DOHH2 (cell line): ENCODE measurements at regions not wholly inside any gene's neighbourhood (a gene's known extent, or its start where the extent isn't known, plus 50 kb on each side); places are given as distances from the start of the nearest gene placed in this dataset.

Experiments
- H3F3A ChIP-seq: fragments of 200-600 bp; sonication (generic), shearing (Covaris generic); 2 replicates; pipeline ENCODE4 v1.6.0; 2016; ENCODE audit warnings: antibody characterized with exemption, mild to moderate bottlenecking; ENCODE audit not compliant: control insufficient read depth, insufficient read depth
- H3K27ac ChIP-seq: fragments of 200-600 bp; sonication (generic); 2 replicates; pipeline ENCODE4 v1.5.1; 2014; ENCODE audit warnings: low read depth, mild to moderate bottlenecking, low read length, moderate library complexity
- H3K27me3 ChIP-seq: fragments of 200-600 bp; sonication (generic); 2 replicates; pipeline ENCODE4 v1.6.1; 2014; ENCODE audit warnings: mild to moderate bottlenecking, low read length, mixed read lengths; ENCODE audit not compliant: control insufficient read depth
- H3K36me3 ChIP-seq: fragments of 200-600 bp; sonication (generic); 2 replicates; pipeline ENCODE4 v1.6.1; 2014; ENCODE audit warnings: mild to moderate bottlenecking, low read length, moderate library complexity, mixed read lengths; ENCODE audit not compliant: control insufficient read depth
- H3K4me1 ChIP-seq: fragments of 200-600 bp; sonication (generic); 2 replicates; pipeline ENCODE4 v1.6.1; 2014; ENCODE audit warnings: mild to moderate bottlenecking, low read length, mixed read lengths; ENCODE audit not compliant: control insufficient read depth
- H3K4me2 ChIP-seq: fragments of 200-600 bp; sonication (generic); 2 replicates; pipeline ENCODE4 v1.6.0; 2014; ENCODE audit warnings: mild to moderate bottlenecking, low read length, moderate library complexity
- H3K4me3 ChIP-seq: fragments of 200-600 bp; sonication (generic); 2 replicates; pipeline ENCODE4 v1.5.1; 2014; ENCODE audit warnings: mild to moderate bottlenecking, low read length, mixed read lengths
- H3K79me2 ChIP-seq: fragments of 200-600 bp; sonication (generic); 2 replicates; pipeline ENCODE4 v1.6.1; 2014; ENCODE audit warnings: mild to moderate bottlenecking, low read length, mixed read lengths; ENCODE audit not compliant: control insufficient read depth
- H3K9me2 ChIP-seq: fragments of 200-600 bp; sonication (generic); replicated peaks from 2 replicates; pipeline ENCODE4 v1.6.1; 2014; ENCODE audit warnings: mild to moderate bottlenecking, low read length, mixed read lengths; ENCODE audit not compliant: control insufficient read depth
- H3K9me3 ChIP-seq: fragments of 200-600 bp; sonication (generic); 2 replicates; pipeline ENCODE4 v1.6.1; 2014; ENCODE audit warnings: antibody characterized with exemption, low read length, mixed read lengths; ENCODE audit not compliant: control insufficient read depth, insufficient read depth
- H4K20me1 ChIP-seq: fragments of 200-600 bp; sonication (generic); 2 replicates; pipeline ENCODE4 v1.6.0; 2014; ENCODE audit warnings: low read depth, mild to moderate bottlenecking, antibody characterized with exemption, low read length, moderate library complexity; ENCODE audit not compliant: control insufficient read depth, insufficient read depth
- CTCF ChIP-seq: fragments of 200-600 bp; sonication (generic); IDR thresholded peaks from one replicate; pipeline ENCODE4 v1.5.1; 2014; ENCODE audit warnings: antibody characterized with exemption, mild to moderate bottlenecking, low read depth, low read length; ENCODE audit not compliant: poor library complexity, severe bottlenecking
- EZH2phosphoT487 ChIP-seq: fragments of 200-600 bp; sonication (generic); IDR thresholded peaks from 2 replicates; pipeline ENCODE4 v1.6.1; 2017; ENCODE audit warnings: borderline replicate concordance, mild to moderate bottlenecking, antibody characterized with exemption, low read length, moderate library complexity, mixed read lengths

GRCh38 chr2:145563741-145564615 lies 1044.1 kb upstream of the ZEB2 start:
- Histone ChIP-seq H3K4me3 (no peak overlapping the region), H4K20me1 (no peaks in the 10 kb centered on the region), H3K27ac (no peak overlapping the region), H3K79me2 (no peaks in the 10 kb centered on the region), H3K27me3 (no peaks in the 10 kb centered on the region), H3K4me1 (no peaks in the 10 kb centered on the region), H3K4me2 (no peak overlapping the region), H3K36me3 (no peaks in the 10 kb centered on the region), H3K9me3 (no peaks in the 10 kb centered on the region), H3K9me2 (no peaks in the 10 kb centered on the region), H3F3A (no peaks in the 10 kb centered on the region)
- TF ChIP-seq EZH2phosphoT487: no peak
- no peak for TF ChIP-seq CTCF

GRCh38 chr2:145561152-145561551 lies 1041.2 kb upstream of the ZEB2 start:
- Histone ChIP-seq H3K4me2 (no peak overlapping the region), H3K79me2 (no peaks in the 10 kb centered on the region), H3K27ac (no peak overlapping the region), H3F3A (no peaks in the 10 kb centered on the region), H4K20me1 (no peaks in the 10 kb centered on the region), H3K4me1 (no peaks in the 10 kb centered on the region), H3K9me2 (no peaks in the 10 kb centered on the region), H3K36me3 (no peaks in the 10 kb centered on the region), H3K4me3 (no peak overlapping the region), H3K27me3 (no peaks in the 10 kb centered on the region), H3K9me3 (no peaks in the 10 kb centered on the region; the same call in 1 of the 2 replicates)
- TF ChIP-seq EZH2phosphoT487: no peak
- no peak for TF ChIP-seq CTCF

GRCh38 chr2:145558617-145559350 lies 1038.9 kb upstream of the ZEB2 start:
- Histone ChIP-seq H3K4me1 (no peaks in the 10 kb centered on the region), H3K79me2 (no peaks in the 10 kb centered on the region), H3K4me2 (no peak overlapping the region), H3K4me3 (no peak overlapping the region), H3K9me3 (no peaks in the 10 kb centered on the region; the same call in 1 of the 2 replicates), H3K27me3 (no peaks in the 10 kb centered on the region), H3K36me3 (no peaks in the 10 kb centered on the region), H3K9me2 (no peaks in the 10 kb centered on the region), H3K27ac (no peak overlapping the region), H3F3A (no peaks in the 10 kb centered on the region), H4K20me1 (no peaks in the 10 kb centered on the region)
- TF ChIP-seq CTCF (no peak), EZH2phosphoT487 (no peak)
